Renal cortex interstitium (tissue), 11 donors: ENCODE measurements at regions not wholly inside any gene's neighbourhood (a gene's known extent, or its start where the extent isn't known, plus 50 kb on each side); places are given as distances from the start of the nearest gene placed in this dataset.

Experiments
- DNase-seq, 11 donors: peaks; one replicate each; pipeline ENCODE4 v3.0.0-alpha.2; 2013; ENCODE audit warnings: low read depth in 9 of 11, low spot score in 4 of 11; ENCODE audit errors: extremely low read depth in 1 of 11

DNA sequence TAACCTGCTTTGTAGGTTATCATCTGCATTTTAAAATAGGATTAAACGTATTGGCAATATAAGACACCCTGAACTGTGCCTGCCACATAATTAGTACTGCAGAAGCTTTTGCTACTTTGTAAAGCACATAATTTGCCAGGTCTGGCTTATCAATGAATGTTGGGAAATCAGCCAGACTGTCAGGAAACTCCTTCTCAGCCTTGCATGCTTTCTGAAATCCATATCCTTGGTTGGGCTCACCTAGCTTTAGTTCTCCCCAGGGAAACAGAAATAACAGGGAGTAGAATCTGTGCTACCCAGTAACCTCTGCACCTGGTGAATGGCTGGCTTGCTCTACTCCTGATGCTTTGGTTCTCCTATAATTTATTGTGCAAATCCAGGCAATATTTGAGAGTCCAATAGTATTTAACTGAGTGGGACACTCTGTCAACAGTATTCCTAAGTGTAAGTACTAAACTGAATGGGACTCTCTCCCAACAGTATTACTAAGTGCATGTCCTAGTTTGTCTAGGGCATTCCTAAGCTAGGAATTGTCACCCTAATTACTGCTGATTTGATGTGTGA, 354.5 kb downstream of the WDR72 start:
- no peak for DNase-seq

DNA sequence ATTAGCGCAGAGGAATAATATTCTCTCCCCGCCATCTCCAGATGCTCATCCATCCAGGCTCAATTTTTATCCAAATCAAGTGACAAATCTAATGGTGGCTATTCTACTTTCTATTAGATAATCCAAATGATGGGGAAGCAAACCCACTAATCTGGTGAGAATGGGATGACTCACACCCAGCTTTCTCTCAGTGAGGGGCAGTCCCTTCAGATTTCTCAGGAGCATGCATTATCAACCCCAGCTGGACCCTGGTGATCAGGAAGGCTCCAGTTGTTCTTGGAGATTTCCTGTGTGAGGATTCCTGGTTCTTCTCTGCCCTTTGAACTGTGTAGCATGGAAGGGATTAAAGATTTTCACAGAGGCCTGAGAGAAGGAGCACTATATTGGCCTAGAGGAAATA, 358.0 kb downstream of the WDR72 start:
- no peak for DNase-seq

DNA sequence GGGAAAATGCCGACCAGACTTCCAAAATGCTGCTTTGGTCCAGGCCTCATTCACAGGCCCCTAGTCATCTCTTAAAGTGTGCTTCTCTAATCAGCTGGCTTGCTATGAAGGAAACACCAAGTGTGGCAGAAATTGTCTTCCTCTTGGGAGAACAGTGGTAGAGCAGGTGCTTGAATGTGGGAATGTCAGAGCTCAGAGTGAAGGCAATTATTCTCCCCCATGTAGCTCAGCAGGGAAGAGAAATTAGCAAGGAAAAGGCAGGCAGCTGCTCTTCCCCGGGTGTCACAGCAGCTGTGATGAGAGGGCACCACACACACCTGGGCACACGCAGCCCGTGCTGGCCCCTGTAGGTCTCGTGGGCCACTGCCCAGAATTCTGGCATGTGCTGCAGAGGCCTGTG, 358.5 kb downstream of the WDR72 start:
- DNase-seq = no peak

DNA sequence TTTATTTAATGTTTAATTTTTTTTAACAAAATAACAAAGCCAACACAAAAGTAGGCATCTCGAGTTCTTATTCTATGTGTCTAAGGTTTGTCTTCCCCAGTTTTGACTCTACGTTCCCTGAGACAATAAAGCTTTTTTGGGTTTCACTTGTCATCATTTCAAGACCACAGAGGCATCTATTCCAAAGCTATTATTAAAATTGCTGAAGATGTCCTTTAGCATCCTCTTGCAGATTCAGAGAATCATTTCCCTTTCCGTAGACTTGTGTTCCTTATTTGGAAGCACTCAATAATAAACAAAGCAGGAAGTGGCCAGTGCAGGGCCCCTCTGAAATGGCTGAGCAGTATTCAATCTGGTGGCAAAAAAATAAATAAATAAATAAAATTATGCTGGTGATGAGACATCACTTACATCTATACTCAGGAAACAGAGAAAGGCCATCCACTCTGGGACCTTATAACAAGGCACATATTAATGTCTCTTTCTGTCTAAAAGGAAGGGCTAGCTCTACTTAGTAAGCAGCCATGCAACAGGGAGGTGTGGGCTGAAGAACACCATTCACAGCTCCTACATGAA, 362.3 kb downstream of the WDR72 start:
- no peak for DNase-seq

DNA sequence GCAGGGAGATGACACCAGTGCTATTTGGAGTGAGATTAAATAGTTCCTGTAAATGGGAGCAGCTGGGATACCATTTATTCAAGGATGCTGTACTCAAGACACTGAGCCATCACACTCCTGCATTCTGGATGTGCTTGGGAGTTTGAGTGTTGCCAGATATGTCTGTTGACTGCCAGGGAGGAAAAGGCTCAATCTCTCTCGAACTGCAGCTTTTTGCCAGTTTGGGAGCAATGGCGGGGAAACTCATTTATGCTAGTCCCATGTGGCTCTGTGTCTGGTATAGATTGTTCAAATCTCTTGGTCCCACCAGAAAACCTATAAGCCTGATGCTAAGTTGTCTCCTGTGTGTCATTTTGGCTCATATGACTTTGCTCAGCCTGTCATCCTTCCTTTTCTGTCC, 363.6 kb downstream of the WDR72 start:
- no peak for DNase-seq

DNA sequence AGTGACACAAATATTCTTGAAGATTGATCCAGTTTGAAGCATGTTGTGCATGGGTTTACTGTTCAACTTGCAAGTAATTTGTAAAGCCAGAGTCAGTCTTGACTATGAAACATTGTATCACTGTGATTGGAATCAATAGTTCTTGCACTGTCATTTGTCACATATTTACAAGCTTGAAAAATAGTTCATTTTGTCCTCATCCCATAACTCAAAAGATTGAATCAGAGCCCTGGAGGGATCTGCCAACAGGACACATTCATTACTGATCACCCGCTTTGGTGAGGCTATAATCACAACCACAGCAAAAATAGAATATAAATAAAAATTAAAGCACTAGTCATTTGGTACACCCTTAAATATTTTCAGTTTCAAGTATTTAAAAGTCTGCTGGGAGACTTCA, 368.9 kb downstream of the WDR72 start:
- DNase-seq = no peak

DNA sequence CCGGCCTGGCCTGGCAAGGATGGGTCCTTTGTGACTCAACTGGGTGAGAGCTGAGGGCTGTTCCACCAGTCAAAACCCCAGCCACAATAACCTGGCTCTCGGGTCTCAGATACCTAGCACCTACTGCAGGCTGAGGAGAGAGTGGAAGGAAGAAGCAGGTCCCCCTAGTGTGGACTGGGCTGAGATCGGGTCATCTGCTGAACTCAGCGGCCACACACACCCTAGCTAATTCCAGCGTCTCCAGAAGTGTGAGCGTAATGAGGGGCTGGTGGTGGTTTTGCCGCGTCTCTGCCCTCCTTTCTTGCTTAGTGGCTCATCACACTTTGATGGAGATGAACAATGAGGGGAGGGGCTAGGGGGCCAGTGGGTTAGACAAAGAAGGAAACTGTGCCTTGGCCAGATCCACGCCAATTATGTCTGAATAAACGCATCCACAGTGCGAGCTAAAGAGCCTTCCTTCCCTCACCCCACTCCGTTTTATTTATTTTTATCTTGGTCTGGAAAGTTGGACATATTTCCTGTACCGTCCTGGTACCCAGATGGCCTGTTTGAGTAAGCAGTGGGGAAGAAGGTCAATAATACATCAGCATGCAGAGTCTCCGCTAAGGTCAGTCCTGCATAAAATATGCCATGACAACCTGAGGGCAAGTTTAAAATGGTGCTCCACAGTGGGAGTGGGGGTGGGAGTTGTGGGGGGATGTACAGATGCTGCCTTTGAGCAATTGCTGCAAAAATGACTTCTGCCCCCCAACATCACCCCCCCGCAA, 370.0 kb downstream of the WDR72 start:
- no peak for DNase-seq

DNA sequence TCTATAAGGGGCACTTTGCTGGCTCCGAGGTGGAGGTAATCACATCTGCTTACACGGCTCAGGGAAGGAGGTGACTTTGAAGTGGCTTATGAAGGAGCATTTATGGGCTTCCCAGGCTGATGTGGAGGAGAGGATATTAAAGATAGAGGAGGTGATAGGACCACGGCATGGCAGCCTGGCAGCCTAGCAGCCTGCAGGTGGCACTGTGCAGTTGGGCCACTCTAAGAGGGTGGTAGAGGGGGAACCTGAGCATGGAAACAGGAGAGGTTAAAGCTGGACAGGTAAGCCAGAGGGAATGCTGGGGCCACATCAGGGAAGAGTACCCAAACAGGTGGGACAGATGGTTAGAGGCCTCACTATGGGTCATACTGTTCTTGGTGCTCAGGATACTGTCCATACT, 375.0 kb downstream of the WDR72 start:
- DNase-seq = no peak

DNA sequence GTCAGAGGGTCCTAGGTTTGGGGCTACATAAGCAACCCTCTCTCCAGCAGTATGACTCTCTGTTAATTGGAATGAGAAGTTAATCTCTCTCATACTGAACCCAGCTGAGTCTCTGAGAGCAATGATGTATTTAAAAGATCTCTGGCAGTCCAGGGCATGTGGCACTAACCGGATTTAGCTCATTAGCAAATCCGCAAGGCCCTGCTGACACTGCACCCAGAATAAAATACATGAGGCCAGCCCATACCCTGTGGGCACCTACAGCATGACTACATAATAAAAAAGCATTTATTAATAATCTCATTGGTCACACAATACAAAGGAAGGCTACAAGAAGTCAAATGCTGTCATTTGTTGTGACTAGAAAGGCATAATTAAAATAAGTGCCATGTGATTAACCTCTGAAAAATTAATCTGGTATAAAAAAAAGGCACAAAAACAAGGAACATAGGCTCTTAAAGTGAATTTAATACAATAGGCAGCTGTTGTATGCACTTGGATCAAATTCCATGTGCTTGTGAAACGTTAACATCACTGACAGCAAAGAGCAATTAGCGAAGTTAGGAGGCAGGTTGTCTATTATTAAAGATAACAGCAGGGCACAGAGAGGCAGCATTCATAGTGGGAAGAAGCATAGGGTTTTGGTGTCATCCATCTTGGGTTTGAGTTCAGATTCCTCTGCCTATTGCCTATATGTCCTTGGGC, 381.2 kb downstream of the WDR72 start:
- DNase-seq = no peak

DNA sequence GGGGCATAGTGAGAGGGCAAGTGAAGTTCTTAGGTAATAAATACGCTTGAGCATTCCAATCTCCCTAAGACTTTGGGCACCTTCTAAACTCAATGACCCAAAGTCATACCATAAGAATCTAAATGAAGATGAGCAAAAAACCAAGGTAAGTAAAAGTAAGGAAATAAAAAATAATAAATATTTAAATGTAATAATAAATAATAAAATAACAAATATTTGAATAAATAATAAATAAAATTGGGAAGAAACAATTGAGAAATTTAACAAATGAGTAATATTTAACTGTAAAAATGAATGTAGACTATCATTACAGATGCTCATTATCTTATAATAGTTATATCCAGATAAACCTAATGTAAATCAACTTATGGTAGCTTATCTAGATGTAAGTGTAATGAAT, 391.7 kb downstream of the WDR72 start:
- no peak for DNase-seq

DNA sequence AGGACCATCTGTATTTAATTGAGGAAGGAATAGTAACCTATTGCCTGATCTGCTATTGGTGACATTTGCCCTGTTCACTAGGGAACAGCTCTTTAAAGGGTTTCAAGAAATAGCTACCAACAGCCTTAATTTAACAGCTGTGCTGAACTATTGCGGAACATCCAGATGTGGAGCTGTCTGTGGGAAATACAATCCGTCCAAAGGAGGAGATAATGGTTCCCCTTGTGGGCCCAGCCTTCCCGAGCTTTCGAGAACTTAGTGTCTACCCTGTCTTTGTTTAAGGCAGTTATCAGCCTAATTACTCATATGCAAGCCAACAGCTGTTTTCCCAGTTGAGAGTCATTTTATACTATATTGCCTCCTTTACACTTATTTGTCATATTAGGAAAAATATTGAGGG, 398.6 kb downstream of the WDR72 start:
- no peak for DNase-seq

DNA sequence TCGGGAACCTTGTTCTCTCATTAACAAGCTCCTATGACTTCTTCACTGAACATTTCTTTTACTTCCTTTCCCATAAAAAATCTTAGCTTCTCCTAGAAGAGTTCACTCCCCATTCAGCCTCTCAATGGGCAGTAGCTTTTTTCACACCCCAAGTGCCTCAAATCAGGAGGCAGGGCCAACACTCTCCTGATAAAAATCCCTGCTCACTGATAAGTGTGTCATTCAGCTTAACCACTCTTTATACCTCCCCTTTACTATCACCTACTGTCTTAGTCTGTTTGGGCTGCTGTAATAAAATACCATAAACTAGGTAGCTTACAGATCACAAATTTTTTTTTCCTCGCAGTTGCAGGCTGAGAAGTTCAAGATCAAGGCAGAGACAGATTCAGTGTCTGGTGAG, 400.4 kb downstream of the WDR72 start:
- DNase-seq = no peak

DNA sequence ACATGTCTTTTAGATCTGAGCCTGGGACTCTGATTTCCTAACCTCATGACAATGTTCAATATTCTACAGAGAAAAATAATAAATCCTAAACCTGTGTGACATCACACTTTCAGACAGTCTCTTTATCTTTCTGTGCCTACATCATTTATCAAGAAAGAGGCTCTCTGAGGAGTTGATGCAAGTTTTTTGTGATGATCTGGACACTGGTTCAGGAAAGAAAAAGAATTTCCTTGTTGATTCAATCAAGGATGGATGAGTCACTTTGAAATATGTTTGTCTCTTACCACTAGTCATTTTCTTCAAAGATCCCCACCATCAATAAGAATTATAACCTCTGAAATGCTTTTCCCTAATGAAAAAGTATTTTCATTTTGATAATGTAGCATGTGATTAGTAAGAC, 404.6 kb downstream of the WDR72 start:
- DNase-seq = no peak

DNA sequence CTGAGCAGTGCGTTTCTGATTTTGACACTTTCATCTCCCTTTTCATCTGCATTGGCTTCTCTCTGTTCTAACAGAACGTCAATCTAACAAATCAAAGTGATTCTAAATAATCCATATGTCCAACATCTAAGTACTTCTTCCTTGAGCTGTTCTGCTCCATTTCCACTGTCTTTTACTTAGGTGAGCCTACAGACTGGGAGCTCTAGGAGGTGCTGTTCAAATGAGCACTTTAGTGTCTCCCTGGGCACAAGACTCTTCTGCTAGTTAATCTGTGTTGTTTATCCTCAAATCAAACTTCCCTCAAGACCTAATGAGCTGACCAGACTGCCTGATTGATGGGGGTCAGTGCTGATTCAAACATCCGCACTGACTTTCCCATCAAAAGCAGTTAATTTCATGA, 408.1 kb downstream of the WDR72 start:
- no peak for DNase-seq

DNA sequence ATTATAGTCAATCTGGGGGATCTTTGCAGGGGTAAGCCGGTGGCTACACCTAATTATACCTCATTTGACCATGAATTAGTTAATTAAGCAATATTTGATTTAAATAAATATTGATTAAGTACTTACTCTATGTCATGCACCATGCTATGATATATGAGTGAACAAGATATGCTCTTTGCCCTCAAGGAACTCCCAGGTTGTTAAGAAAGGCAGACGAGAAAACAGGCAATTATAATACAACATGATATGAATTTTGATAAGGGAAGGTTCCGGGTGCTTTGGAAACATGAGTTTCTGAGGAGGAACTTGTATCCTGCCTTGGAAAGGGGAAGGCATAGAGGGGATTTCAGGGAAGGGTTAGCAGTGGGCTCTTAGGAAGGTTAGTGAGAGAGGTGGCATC, 412.9 kb downstream of the WDR72 start:
- no peak for DNase-seq

DNA sequence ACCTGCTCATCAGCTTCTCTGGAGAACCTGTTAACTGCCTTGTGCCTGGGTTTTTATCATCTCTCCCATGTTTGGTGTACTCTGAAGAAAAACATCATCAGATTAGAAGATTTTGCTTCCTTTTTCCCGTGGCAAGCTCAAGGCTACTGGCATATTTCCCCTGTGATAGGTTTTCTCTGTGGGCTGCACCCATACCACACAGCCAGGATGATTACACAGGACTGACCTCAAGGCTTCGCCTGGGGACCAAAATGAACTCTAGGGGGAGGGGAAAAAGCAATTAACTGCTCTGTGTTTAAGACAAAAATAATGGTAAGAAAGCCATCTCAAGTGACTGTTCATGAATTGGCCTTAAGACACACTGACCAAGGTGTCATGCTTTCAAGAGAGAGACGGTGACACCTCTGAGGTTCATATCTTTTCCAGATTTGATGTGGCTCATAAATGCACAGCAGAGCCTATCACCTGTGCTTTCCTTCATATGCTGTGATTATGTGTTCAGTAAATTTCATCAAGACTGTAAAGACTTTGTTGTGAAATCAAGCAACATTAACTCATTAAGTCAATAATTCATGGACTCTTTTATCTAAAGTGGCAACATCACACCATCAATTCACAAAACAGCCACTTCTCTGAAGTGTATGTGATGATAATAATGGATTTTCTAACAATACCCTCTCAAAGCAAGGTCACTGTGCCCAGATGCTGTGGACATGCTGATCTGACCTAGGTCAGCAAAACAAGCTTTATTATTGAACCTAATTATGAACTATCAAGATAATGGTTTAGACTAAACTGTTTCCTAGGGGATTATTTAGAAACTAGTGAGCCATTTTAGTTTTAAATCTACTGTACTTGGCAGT, 427.9 kb downstream of the WDR72 start:
- no peak for DNase-seq

DNA sequence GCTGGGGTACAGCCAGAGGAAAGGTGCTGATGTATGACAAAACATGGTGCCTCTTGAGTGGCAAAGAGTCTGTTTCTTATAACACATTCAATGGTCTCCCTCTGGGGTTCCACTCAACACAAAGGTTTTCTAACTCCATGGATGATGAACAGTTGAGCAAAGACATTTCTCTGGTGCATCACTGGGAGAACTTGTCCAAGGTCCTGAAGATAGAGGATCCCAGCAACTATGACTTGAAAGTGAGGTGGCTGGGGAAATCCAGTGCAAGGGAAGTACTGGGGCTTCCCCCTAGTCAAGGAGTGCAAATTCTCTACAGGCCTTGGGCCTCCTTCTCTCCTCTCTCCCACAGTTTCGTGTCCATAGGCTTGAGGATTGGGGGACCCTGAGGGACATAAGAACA, 431.1 kb downstream of the WDR72 start:
- peak in 1 of 11 donors; percentile 1 for DNase-seq

DNA sequence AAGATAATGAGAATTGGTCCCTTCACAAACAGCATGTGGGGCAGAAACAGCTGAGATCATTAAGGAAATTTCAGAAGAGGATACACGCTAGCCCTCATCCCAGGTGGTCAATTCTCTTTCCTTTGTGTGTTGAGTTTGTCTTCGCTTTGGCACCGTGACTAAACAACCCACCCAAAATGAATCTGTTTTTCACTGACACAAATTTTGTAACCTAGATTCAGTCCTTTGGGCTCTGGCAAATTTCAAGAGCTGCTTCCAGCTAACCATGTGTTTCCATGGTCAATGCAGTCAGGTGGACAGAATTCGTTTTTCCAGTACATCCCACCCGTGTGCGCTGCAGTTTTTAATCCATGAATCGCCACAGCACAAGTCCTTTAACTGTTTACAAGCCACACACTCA, 435.4 kb downstream of the WDR72 start:
- no peak for DNase-seq

DNA sequence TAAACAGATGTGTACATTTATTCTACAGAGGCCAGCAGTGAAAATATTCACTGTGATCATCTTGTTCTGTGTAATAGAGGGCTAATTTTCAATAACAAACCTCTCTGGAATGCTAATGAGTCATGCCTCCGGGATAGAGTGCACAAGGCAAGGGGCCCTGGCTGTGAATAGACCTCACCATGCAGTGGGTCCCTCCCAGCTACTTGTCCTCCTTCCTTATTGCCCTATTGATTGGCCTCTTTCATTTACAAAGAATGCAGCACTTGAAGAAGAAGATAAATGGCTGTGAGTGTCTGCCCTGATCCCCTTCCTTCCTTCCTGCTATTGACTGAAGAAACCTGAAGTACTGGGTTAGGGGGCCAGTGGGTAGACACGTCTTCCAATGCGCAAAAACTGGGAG, 436.3 kb downstream of the WDR72 start:
- DNase-seq = no peak
